IPS-18c (cell line): ENCODE measurements at regions not wholly inside any gene's neighbourhood (a gene's known extent, or its start where the extent isn't known, plus 50 kb on each side); places are given as distances from the start of the nearest gene placed in this dataset.
A peak's percentile ranks its signal among the peaks of the same experiment; 100 is the strongest.
"Not testable (repeated sequence)": the region's sequence is repeated elsewhere in the genome, so short reads cannot be mapped to it uniquely, and the experiment has no call there.

Experiments used
- H3K4me3 ChIP-seq: 2 replicates; pipeline ENCODE4 v1.7.0; 2013; ENCODE audit warnings: low read depth, mild to moderate bottlenecking, low read length, moderate library complexity; ENCODE audit not compliant: insufficient read depth
- H3K9me3 ChIP-seq: one replicate; pipeline ENCODE4 v1.6.1; 2013; ENCODE audit warnings: mild to moderate bottlenecking, low read length, moderate library complexity; ENCODE audit not compliant: control insufficient read depth, insufficient read depth

DNA sequence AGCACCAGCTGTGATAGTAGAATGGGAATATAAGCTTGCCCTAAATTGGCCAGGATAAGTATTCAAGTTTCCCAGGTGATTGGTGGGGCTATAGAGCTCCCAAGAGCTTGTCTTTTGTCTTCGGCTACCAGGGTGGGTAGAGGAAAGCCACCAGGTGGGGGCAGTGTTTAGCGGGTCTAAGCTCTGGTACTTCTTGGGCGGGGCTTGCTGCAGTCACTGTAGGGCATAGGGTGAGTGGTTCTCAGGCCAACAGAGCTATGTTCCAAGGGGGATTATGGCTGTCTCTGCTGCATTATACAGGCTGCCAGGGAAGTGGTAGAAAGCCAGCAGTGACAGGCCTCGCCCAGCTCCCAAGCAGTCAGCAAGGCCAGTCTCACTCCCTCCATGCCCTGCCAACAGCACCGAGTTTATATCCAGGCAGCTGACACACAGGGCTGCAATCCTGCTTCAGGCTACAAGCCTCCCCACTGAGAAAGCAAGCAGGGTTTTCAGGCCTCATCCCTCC lies 110.7 kb downstream of the ZNF467 start:
- no peak overlapping the region for H3K4me3 ChIP-seq

DNA sequence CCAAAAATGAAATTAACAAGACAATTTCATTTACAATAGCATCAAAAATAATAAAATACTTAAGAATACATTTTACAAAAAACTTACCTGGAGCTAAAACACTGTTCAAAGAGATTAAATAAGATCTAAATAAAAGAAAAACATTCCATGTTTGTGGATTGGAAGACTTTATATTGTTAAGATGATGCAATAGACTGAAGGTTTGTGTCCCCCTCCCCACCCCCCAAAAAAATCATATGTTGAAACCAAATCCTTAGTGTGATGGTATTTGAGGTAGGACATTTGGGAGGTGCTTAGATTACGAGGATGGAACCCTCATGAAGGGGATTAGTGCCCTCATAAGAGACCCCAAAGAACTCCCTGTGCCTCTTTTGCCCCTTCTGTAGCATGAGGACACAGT lies 117.6 kb downstream of the ZNF467 start:
- Histone ChIP-seq H3K4me3 (no peak overlapping the region), H3K9me3 (no peaks in the 10 kb centered on the region)

More for the DNA sequence above, 110.7 kb downstream of the ZNF467 start:
- no peaks in the 10 kb centered on the region for H3K9me3 ChIP-seq

DNA sequence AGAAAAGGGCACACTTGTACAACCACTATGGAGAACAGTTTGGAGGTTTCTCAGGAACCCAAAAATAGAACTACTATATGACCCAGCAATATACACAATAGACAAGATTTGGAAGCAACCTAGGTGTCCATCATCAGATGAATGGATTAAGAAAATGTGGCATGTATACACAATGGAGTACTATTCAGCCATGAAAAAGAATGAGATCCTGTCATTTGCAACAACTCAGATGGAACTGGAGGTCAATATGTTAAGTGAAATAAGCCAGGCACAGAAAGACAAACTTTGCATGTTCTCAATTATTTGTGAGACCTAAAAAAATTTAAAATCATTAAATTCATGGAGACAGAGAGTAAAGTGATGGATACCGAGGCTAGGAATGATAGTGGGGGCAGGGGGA lies 118.8 kb downstream of the ZNF467 start:
- no peak overlapping the region for H3K4me3 ChIP-seq
- no peaks in the 10 kb centered on the region for H3K9me3 ChIP-seq

DNA sequence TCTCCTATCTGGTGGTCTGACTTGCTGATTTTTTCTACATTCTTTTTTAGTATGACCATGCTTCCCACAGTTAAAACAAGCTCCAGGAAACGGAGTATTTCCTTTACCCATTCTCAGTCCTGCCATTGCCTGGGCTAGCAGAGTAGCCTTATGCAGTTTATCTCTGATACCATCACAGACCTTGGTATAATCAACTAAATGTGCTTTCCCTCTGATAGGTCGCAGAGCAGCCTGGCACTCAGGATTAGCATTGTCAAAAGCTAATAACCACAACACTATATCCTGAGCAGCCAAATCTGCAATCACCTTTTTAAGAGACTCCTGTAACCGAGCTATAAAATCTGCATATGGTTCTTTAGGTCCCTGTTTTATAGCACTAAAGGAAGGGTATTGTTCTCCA lies 123.2 kb downstream of the ZNF467 start:
- not testable (repeated sequence) for H3K9me3 ChIP-seq, H3K4me3 ChIP-seq

DNA sequence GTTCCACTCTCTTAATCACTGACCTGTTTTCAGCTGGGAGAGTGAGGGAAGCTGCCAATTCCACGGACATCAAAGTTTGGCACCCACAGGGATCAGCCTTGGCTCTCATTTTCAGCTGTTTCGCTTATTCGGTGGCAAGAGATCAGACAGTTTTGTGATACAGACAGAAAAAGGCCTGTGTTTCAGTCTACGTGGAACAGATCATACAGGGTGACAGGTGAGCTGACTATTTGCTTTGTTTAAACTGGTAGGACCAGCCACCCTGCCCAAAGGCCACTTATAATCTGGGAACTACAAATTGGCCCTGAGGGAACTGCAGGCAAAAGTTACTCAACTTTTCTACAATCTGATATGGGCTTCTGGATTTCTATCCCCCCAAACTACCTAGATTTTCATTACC lies 128.6 kb downstream of the ZNF467 start:
- Histone ChIP-seq H3K4me3 (no peak overlapping the region), H3K9me3 (no peaks in the 10 kb centered on the region)

DNA sequence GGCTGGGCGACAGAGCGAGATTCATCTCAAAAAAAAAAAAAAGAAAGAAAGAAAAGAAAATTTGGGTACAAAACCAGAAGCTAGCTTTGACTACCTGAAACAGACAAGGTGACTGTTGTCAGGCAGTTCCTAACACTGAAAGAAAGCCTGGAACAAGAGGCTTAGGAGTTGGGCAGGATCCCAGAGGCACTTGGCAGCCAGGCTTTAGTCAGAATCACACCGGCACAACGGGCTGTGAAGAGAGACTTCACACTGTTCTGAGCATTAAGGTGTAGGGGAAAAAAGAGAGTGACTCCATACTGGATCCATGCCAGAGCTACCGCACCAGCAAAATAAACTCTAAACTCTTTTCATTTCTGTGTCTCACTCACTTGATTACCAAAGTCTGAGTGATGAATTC lies 130.8 kb downstream of the ZNF467 start:
- H3K9me3 ChIP-seq, result no peaks in the 10 kb centered on the region
- no peak overlapping the region for H3K4me3 ChIP-seq

DNA sequence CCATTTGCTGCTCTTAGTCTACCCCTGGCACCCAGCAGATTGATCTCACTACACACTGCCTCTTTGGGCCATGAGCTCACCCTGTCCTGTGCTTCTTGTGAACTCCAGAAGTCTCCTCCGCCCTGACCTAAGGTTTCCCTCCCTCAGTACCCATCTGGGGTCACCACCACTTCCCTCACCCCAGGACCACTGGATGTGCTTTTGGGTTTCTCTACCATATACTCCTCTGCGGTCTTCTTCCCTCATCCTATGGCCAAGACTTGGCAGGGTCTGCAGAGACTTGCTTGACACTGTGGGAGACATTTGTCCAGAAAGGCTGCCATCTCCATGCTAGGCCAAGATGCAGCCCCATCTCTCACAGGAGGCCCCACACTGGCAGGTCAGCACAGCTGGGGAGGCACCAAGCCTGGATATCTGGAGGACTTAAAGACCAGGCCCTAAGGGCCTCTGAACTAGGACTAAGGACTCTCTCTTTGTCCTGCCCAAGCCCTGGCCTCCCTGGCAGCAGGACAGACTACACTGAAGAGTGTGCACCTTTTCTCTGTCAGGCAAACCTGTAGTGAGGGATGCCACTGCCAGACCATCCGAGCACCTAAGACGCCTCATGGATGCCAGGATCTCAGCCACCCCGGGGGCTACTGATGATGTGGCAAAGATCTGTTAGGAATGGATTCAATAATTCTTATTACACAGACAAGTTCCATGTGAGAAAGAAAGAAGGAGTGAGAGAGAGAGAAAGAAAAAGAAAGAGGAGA lies 134.6 kb downstream of the ZNF467 start:
- H3K9me3 ChIP-seq, result no peaks in the 10 kb centered on the region
- H3K4me3 ChIP-seq, result no peak overlapping the region

DNA sequence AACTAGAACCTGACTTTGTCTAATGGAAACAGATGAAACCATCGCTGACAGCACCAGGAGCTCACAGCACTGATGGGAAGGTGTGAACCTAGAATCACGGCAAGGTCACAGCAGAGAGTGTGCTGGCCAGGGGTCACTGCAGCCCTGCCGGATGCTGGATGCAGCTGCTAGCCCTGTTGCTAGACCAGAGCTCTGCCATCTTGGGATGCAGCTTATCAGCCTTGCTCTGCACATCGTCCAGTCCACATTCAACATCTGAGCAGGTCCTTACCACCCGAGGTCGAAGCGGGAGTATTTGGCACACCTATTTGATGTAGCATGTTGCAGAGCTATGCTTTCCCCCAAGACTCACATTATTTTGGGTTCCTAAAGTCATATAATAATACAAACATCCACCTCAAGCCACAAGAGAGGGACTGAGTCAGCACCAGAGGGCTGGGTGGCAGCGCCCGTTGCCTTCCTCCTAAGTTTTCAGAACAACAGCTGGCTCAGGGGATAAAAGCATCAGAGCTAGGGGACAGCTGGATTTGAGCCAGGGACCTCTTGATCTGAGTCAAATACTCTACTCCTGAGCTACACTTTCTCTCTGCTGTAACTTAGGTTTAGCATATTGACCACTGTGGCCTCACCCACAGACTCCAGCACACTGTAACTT lies 135.3 kb downstream of the ZNF467 start:
- H3K4me3 ChIP-seq, result no peak overlapping the region

DNA sequence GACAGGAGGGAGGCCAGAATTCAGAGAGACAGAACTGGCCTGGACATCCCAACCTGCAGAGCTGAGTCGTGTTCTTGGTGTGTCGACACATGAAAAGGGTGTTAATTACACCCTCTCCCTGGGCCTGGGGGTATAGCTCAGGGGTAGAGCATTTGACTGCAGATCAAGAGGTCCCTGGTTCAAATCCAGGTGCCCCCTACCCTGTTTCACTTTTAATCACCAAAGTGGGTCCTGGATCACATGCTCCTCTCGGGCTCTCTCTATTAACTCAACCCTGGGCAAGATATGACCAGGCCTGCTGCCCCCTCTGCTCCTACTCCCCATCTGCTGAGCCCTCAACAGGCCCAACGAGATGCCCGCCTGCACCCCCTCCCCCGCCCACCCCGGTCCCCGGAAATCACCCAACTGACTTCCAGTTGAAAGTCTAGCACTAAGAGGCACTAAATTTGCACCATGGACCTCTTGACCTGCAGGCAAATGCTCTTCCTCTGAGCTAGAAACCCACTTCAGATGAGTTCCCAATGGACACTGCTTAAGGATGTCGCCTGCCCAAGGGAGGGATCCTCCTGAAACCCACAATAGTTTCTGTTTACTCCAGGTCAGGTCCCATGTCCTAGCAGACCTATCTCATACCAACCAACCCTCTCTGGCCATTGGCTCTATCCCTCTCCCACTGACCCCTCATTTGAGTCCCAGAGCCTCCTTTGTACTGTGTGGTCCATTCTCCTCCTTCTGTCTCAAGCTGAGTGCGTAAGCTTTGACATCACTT lies 137.6 kb downstream of the ZNF467 start:
- Histone ChIP-seq H3K4me3 (no peak overlapping the region), H3K9me3 (no peaks in the 10 kb centered on the region)

More for the DNA sequence above, 135.3 kb downstream of the ZNF467 start:
- H3K9me3 ChIP-seq, result no peaks in the 10 kb centered on the region

DNA sequence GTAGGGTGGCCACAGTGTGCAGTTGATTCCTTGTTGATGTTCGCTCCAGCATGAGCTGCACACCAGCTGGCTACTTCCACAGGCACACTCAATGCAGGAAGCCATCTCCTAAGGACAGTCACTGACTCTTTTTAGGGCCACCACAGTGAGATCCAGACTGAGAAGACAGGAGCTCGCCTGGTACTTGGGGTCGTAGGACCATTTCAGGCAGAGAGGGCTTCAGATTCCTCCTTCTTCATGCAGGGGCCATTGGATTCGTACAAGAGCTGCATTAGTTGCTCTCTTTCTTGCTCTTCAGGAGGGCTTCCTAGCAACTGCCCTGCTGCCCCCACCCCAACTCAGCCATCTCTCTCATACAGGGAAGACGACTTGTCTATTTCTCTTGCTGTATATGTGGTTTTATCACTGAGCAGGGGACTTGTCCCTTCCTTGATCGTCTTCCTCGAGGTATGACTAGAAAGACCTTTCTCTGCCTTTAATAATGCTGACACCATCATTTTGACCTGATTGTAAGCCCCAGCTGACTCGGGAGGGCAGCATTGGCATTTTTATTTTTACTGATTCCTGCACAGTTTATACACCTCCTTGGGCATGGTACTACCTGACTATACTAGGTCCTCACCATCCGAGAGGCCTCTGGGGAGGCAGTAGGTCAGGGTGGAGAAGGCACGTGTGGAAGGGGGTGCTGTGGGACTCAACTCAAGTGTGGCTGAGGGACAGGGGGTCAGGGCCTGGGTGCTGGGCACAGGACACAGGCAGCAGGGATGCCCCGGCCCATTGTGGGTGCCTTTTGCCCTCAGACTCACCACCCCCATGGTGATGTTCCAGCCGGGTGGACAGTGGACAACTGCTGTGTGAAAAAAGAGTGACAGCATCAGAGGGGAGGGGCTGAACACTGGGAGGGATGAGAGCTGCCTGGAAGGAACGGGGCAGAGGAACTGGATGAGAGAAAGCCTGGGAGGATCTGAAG lies 136.7 kb upstream of the ZNF746 start:
- Histone ChIP-seq H3K4me3 (no peak overlapping the region), H3K9me3 (no peaks in the 10 kb centered on the region)

DNA sequence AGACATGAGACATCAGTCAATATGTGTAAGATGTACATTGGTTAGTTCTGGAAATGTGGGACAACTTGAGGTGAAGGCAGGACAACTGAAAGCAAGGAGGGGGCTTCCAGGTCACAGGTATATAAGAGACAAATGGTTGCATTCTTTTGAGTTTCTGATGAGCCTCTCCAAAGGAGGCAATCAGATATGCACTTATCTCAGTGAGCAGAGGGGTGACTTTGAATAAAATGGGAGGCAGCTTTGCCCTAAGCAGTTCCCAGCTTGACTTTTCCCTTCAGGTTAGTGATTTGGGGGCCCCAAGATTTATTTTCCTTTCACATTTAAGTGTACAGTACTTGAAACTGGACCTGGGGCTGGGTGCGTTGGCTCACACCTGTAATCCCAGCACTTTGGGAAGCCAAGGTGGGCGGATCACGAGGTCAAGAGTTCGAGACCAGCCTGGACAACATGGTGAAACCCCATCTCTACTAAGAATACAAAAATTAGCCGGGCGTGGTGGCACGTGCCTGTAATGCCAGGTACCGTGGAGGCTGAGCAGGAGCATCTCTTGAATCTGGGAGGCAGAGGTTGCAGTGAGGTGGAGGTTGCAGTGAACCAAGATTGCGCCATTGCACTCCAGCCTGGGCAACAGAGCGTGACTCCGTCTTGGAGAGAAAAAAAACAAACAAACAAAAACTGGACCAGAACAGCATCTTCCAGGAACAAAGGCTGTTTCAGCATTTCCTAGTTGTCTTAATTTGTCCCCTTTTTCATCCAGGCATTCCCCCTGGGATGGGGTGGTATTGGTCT lies 130.9 kb upstream of the ZNF746 start:
- H3K4me3 ChIP-seq, H3K9me3 ChIP-seq: not testable (repeated sequence)

DNA sequence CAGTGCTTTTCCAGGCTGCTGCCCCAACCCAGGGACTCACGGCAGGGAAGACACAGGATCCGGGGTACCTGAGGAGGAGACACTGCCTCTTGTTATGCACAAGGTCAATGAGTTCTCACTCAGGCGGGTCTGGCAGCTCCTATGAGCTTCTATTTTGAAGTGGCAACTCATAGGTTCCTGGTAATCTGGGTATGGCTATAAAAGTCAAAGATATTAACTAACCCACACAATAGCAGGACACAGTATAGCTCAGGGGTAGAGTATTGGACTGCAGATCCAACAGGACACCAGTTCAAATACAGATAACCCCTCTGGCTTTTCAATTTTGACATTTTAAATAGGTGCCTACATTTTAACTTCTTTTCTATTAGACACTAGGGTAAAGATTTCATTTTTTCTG lies 130.3 kb upstream of the ZNF746 start:
- H3K4me3 ChIP-seq, result no peak overlapping the region
- H3K9me3 ChIP-seq, result no peaks in the 10 kb centered on the region

DNA sequence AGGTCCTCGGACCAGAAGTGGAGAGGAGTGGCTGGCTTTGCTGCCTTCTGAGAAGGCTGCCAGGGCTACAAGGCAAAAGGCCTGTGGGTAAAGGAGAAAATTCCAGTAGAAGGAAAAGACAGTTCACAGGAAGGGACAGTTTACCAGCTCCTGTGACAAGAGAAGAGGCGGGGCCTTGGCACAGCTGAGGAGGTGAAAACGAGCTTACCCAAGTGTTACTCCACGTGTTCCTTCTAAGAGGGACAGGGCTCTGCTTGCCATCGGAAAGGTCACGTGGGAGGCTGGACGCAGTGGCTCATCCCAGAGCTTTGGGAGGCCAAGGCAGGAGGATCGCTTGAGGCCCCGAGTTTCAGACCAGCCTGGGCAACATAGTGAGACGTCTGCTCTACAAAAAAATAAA lies 129.4 kb upstream of the ZNF746 start:
- Histone ChIP-seq H3K4me3 (no peak overlapping the region), H3K9me3 (no peaks in the 10 kb centered on the region)

DNA sequence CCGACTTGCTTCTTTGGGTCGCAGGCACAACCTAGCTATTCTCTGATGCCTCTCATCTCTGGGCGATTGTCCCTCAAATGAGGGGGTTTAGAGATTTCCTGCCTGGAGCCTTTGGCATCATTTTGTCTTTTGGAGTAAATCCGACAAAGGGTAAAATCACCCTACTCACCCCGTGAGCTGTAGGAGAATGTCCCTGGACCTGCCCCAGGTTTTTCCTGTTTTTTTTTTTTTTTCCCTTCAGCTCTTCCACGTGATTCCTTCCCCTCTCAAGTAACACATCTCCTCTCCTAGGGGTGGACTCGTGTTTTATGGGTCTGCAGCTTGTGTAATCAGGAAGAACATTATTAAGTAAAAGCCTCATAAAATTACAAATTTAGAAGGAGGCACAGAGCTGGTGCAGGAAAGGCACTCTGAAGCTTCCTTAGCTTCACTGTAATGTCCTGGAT lies 128.4 kb upstream of the ZNF746 start:
- no peaks in the 10 kb centered on the region for H3K9me3 ChIP-seq
- no peak overlapping the region for H3K4me3 ChIP-seq

DNA sequence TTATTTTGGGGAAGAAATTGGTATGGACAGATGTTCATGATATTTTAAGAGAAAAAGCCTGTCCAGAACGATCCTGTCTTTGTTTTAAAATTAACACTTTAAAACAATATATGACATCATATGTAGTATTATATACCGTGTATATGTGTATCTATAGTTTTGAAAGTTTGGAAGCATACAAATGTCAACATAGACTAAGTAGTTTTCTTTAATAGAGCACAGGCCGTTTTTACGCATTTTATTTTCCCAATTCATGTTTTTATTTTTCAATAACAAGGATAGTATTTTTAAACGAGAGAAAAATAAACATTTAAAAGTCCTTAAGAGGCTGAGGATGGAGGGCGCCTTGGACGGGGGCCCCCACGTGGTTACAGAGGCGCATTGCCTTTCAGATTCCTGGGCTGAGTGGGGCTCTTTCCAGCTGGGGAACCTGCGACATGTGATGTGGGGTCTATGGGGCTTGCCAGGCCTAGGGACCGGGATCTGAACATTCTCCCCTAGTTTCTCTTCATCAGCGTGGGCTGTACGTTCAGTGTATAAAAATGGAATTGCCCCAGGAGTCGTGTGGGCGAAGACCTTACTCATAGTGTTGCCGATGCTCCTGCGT lies 127.8 kb upstream of the ZNF746 start:
- Histone ChIP-seq H3K9me3 (no peaks in the 10 kb centered on the region), H3K4me3 (peak overlapping the region; percentile 84; the same call in 1 of the 2 replicates)
